Gastrocnemius medialis (tissue), 4 donors: ENCODE measurements at regions not wholly inside any gene's neighbourhood (a gene's known extent, or its start where the extent isn't known, plus 50 kb on each side); places are given as distances from the start of the nearest gene placed in this dataset.

ENCODE experiments used
- POLR2A ChIP-seq, 2 donors: fragments of 450-650 bp; IDR thresholded peaks; one replicate each; pipeline ENCODE4 v1.6.1; 2017; ENCODE audit warnings: antibody characterized with exemption in 2 of 2, mild to moderate bottlenecking in 2 of 2, moderate library complexity in 2 of 2
- TF ChIP-seq, protein P1 (sequence below), 5 experiments: fragments of 450-650 bp in 3 of 5; fragments of 200-600 bp in 2 of 5; sonication (generic) in 2 of 5; IDR thresholded peaks in 4 of 5; conservative IDR thresholded peaks in 1 of 5; 1 replicate in 4 of 5; 2 replicates in 1 of 5; pipeline ENCODE4 v1.5.1; 2016 to 2019; ENCODE audit warnings: antibody characterized with exemption in 5 of 5, mild to moderate bottlenecking in 3 of 5, moderate library complexity in 3 of 5

DNA sequence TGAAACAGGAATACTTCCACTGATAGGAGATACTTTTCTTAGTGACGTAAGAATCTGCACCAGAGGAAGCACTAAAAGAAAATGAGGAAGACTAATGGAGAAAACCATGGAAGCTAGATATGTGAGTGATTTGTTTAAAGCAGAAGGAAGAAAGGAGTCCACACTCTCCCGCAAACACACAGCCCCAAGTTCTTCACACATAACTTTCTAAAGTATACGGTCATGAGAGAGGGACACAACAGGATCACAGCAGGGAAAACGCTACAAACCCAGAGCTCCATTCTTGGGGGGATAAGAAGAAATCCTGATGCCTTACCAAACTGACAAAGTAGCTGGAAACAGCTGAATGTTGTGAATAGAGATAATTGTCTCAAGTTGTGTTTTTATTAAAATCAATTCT, 222.2 kb upstream of the TMEM161B start:
- TF ChIP-seq, protein P1, sequence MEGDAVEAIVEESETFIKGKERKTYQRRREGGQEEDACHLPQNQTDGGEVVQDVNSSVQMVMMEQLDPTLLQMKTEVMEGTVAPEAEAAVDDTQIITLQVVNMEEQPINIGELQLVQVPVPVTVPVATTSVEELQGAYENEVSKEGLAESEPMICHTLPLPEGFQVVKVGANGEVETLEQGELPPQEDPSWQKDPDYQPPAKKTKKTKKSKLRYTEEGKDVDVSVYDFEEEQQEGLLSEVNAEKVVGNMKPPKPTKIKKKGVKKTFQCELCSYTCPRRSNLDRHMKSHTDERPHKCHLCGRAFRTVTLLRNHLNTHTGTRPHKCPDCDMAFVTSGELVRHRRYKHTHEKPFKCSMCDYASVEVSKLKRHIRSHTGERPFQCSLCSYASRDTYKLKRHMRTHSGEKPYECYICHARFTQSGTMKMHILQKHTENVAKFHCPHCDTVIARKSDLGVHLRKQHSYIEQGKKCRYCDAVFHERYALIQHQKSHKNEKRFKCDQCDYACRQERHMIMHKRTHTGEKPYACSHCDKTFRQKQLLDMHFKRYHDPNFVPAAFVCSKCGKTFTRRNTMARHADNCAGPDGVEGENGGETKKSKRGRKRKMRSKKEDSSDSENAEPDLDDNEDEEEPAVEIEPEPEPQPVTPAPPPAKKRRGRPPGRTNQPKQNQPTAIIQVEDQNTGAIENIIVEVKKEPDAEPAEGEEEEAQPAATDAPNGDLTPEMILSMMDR (IDR thresholded peaks at IDR 0.05 in 4 of 5, conservative IDR thresholded peaks at IDR 0.05 in 1 of 5), result no peak
- no peak for TF ChIP-seq POLR2A (IDR thresholded peaks at IDR 0.05)
